ENCODE measurements at regions not wholly inside any gene's neighbourhood (a gene's known extent, or its start where the extent isn't known, plus 50 kb on each side); places are given as distances from the start of the nearest gene placed in this dataset.

DNA sequence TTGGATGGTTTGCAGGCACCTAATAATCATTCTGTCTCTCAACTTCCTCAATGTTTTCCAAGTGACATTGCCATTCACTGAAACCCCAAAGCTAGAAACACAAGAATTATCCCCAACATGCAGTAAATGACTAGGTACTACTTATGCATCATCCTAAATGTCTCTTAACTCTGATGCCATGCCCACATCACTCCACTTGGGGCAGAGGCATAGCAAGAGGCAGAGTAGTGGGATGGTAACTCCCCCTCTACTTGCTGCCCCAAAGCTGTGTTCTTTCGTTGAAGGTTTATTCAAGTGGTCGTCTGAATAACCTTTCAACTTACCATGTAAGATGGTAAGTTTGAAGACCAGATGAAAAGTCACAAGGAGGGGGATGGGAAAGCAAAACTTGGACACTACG lies 77.9 kb upstream of the SOX5 start:
- Mint-ChIP-seq H3K36me3 (no peaks in the 10 kb centered on the region), H3K9me3 (peaks cover 8% of the 10 kb centered on the region), H3K4me3 (no peak overlapping the region), H3K27ac (no peak overlapping the region), H3K4me1 (no peaks in the 10 kb centered on the region)
- no peak for DNase-seq (ENCODE audit: low spot score in 2 of 2)
- ATAC-seq, result no peak

GRCh38 chr12:24025153-24025798 lies 75.8 kb upstream of the SOX5 start:
- H3K9me3 Mint-ChIP-seq, result peaks cover 9% of the 10 kb centered on the region
- H3K36me3 Mint-ChIP-seq, result no peaks in the 10 kb centered on the region
- ATAC-seq, result no peak
- H3K27ac Mint-ChIP-seq, result no peak overlapping the region
- no peaks in the 10 kb centered on the region for H3K4me1 Mint-ChIP-seq
- no peak for DNase-seq (ENCODE audit: low spot score in 2 of 2)
- no peak overlapping the region for H3K4me3 Mint-ChIP-seq

DNA sequence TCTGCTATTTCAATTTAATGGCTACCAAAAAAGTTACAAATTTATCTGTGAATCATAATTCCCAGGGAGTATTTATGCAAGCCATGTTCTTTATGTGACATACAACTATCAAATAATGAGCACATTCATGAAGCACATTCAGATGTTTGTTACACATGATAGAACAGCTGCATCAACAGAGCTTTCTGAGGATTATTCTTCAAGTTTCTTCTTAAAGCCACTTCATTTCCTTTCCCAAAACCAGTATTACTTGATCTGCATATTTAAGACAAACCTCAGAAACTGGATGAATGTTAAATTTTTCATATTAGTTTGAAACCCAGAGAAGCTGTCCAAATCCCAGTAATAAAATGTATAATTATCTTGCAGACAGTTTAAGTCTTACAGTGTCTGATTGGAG lies 73.6 kb upstream of the SOX5 start:
- Mint-ChIP-seq H3K4me3 (no peak overlapping the region), H3K9me3 (peaks cover 7% of the 10 kb centered on the region), H3K36me3 (no peaks in the 10 kb centered on the region), H3K27ac (no peak overlapping the region), H3K4me1 (no peaks in the 10 kb centered on the region)
- no peak for ATAC-seq
- DNase-seq (ENCODE audit: low spot score in 2 of 2), result no peak

- H3K9me3 Mint-ChIP-seq, result peaks cover 13% of the 10 kb centered on the region
- no peaks in the 10 kb centered on the region for H3K36me3 Mint-ChIP-seq
- H3K27ac Mint-ChIP-seq, result no peak overlapping the region
- no peak for DNase-seq (ENCODE audit: low spot score in 2 of 2)
- H3K4me1 Mint-ChIP-seq, result no peaks in the 10 kb centered on the region
- no peak for ATAC-seq
- no peak overlapping the region for H3K4me3 Mint-ChIP-seq
Observed at GRCh38 chr12:24021164-24021502, 71.7 kb upstream of the SOX5 start.

DNA sequence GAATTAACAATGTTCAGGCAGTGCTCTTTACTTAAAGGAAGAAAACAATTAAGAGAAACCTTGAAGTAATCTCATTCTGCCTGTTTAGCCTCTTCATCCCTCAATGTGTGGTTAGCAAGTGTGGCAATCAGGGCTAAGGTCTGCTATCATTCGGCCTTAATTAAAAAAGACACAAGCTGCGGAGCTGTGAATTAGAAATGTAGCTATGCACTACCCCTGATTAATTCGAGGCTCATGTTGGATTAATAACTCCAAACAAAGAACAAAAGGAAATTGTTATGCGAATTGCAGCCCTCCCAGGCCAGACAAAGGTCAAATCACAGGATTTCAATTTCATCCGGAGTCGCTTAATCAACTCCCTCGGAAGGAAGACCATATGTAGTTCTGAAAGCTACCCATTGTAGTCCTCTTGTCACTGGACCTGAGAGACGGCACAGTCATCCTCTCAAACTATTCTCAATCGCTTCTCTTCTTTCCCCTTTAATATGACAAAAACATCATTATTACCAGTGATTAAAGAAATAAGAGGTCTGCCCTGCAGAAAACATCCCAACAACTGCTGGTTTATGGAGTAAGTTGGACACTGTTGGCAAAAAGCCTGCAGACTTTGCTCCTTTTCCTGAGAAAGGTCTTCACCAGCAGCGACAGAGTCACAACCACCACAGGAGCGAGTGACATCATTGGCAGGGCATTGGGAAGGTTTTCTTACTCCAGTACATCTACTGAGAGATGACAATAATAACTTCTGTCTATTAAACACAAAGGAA lies 71.1 kb upstream of the SOX5 start:
- Mint-ChIP-seq H3K4me1 (no peaks in the 10 kb centered on the region), H3K9me3 (peaks cover 13% of the 10 kb centered on the region), H3K4me3 (no peak overlapping the region), H3K36me3 (no peaks in the 10 kb centered on the region), H3K27ac (no peak overlapping the region)
- no peak for DNase-seq (ENCODE audit: low spot score in 2 of 2)
- no peak for ATAC-seq

DNA sequence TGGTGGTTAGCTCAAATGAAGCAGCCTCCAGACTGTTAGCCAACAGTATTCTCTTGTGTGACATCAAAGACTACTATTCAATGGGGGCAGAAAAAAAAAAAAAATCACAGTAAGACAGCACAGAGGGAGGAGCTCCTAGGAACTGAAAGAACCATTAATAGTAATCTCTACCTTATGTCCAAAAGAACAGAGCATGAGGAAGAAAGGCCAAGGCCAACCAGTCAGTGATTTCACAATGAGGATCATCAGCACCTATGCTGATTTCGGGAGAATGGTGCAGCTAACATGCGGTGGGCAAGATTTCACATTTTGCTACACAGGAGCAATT lies 66.3 kb upstream of the SOX5 start:
- DNase-seq (ENCODE audit: low spot score in 2 of 2) (no peak), ATAC-seq (no peak)
- Mint-ChIP-seq H3K4me3 (no peak overlapping the region), H3K36me3 (no peaks in the 10 kb centered on the region), H3K27ac (no peak overlapping the region), H3K4me1 (no peaks in the 10 kb centered on the region), H3K9me3 (peaks cover 10% of the 10 kb centered on the region)

DNA sequence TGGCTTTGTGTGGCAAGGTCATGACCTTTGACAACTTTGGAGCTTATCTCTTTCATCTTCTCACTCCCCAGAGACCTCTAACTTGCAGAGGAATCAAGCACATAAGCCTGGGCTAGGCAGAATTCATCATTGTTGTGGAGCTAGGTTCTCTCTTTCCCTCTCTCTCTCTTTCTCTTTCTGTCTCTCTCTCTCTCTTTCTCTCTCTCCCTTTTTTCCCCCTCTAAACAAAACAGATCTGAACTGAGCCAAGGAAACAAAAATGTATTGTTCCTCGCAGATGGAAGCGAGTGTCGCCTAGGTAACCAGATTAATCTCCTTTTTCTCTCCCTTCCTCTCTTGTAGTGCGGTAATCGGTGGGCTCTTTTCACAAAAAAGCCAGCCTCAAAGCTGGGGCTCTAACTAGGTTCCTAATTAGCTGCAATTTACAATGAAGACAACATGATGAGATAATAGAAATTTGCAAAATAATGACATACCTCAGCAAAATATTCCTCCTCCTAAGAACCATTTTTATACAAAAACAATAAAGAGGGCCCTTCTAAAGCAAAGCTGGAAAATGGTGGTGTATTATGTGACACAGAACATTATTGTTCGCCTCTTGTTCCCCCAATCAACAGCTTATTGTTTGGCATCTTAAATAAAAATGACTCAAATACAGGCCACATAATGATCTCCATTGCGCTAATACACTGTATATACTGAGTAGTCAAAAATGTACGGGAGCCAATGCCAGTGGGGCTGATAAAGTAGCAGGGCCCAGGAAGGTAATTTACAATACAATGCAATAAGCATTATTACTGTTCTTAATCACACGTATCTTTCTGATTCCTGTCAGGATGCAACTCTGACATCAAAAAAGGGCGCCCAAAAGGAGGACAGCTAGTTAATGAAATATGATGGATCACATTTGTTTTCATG lies 65.7 kb upstream of the SOX5 start:
- no peaks in the 10 kb centered on the region for H3K36me3 Mint-ChIP-seq
- H3K4me1 Mint-ChIP-seq, result no peaks in the 10 kb centered on the region
- no peak for ATAC-seq

DNA sequence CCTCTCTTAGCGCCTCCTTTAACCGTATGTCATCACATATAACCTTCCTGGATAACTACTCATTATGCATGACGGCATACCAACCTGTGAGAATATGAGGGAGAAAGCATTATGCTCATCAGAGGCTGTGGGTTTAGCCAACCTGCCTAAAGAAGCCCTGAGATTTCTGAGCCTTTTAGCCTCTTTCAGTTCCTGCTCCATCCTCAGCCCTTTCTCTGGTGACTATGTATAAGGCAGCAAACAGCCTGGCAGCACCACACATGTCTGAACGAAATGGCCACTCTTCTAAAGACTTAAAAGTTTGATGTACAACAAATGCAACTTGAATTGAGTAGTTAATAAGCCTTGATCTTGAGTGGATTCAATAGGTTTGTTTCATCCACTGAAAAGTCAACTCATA lies 64.8 kb upstream of the SOX5 start:
- ATAC-seq, result no peak
- Mint-ChIP-seq H3K4me1 (no peaks in the 10 kb centered on the region), H3K36me3 (no peaks in the 10 kb centered on the region), H3K27ac (no peak overlapping the region), H3K4me3 (no peak overlapping the region), H3K9me3 (peaks cover 10% of the 10 kb centered on the region)
- DNase-seq (ENCODE audit: low spot score in 2 of 2), result no peak

More for the DNA sequence above, 65.7 kb upstream of the SOX5 start:
- no peak for DNase-seq (ENCODE audit: low spot score in 2 of 2)
- Mint-ChIP-seq H3K9me3 (peaks cover 10% of the 10 kb centered on the region), H3K27ac (no peak overlapping the region), H3K4me3 (no peak overlapping the region)

DNA sequence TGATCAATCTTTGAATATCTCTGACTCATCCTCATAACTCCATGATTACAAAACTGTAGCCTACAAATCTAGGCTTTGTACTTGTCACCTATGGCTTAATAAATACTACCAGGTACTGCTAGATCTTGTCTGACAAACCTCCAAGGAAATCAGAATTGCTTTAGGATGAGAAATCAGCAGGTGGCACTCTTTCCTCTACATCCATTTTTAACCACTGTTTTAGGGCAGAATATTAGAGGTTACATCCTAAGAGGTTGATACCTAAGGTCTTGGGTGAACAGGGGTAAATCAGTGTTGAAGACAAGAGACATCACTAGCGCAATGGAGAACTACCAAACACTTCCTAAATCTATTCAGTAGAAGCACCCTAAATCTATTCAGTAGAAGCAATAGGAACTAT lies 63.1 kb upstream of the SOX5 start:
- no peak overlapping the region for H3K27ac Mint-ChIP-seq
- DNase-seq (ENCODE audit: low spot score in 2 of 2) (no peak), ATAC-seq (no peak)
- H3K4me3 Mint-ChIP-seq, result no peak overlapping the region
- no peaks in the 10 kb centered on the region for H3K36me3 Mint-ChIP-seq
- no peaks in the 10 kb centered on the region for H3K4me1 Mint-ChIP-seq
- H3K9me3 Mint-ChIP-seq, result peaks cover 3% of the 10 kb centered on the region

GRCh38 chr12:24011927-24012507 lies 62.5 kb upstream of the SOX5 start:
- DNase-seq (ENCODE audit: low spot score in 2 of 2) (no peak), ATAC-seq (no peak)
- no peak overlapping the region for H3K4me3 Mint-ChIP-seq
- no peak overlapping the region for H3K27ac Mint-ChIP-seq
- peaks cover 3% of the 10 kb centered on the region for H3K9me3 Mint-ChIP-seq
- no peaks in the 10 kb centered on the region for H3K4me1 Mint-ChIP-seq
- H3K36me3 Mint-ChIP-seq, result no peaks in the 10 kb centered on the region

- no peak overlapping the region for H3K27ac Mint-ChIP-seq
- H3K36me3 Mint-ChIP-seq, result no peaks in the 10 kb centered on the region
- no peaks in the 10 kb centered on the region for H3K4me1 Mint-ChIP-seq
- no peak for ATAC-seq
- peaks cover 2% of the 10 kb centered on the region for H3K9me3 Mint-ChIP-seq
- H3K4me3 Mint-ChIP-seq, result no peak overlapping the region
- no peak for DNase-seq (ENCODE audit: low spot score in 2 of 2)
Observed at GRCh38 chr12:24008166-24008565, 58.7 kb upstream of the SOX5 start.

Data from stimulated activated effector memory CD8-positive, alpha-beta T cell treated with anti-CD3 and anti-CD28 coated beads, Interleukin-12 subunit alpha, Interleukin-12 subunit beta, amount 100 ng/mL, for 72 hours (primary cell).